ENCODE measurements at regions not wholly inside any gene's neighbourhood (a gene's known extent, or its start where the extent isn't known, plus 50 kb on each side); places are given as distances from the start of the nearest gene placed in this dataset.
A peak's percentile ranks its signal among the peaks of the same experiment; 100 is the strongest.

DNA sequence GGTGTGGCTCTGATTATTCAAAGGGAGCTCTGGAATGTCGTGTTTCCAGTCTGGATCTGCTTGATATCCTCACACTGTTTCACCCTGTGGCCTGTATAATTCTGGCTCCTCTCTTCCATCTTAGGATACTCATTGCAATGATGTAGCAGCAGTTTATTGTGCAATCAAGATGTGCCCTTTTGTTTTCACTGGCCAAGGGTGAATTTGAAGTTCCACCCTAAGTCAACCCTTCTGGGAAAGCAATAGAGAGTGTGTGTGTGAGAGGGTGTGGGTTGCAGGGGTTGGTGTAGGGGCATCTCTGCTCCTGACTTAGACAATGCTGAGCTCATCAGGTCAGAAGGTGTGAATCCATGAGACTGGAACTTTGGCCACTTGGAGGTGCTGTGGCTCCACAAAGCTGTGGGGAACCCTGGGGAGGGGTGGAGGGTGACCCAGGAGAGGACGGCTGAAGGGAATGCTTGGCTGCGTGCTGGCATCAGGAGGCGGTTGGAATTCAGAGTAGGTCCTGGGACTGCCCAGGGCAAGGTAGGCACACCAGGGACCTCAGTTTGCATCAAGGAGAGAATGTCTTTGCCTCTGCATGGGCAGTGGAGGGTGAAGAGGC is 118.0 kb upstream of the PRSS58 start:
- no peak overlapping the region for H3K4me3 Mint-ChIP-seq
- Histone ChIP-seq H3K79me2 (replicated peaks; ENCODE audit: insufficient read depth) (no peaks in the 10 kb centered on the region), H4K20me1 (replicated peaks; ENCODE audit: insufficient read depth) (no peaks in the 10 kb centered on the region), H3K4me1 (ENCODE audit: insufficient read depth) (peaks cover 14% of the 10 kb centered on the region), H3K9me2 (ENCODE audit: insufficient read depth) (no peaks in the 10 kb centered on the region), H3K4me2 (0 out of 2 replicates have a peak overlapping the region, but pooled peaks have one; percentile 37), H3F3A (replicated peaks; ENCODE audit: low read depth) (no peaks in the 10 kb centered on the region), H2AFZ (peak overlapping the region; percentile 63; the same call in 1 of the 2 replicates), H3K4me3 (no peak overlapping the region), H3K27me3 (ENCODE audit: insufficient read depth) (no peaks in the 10 kb centered on the region), H3K36me3 (ENCODE audit: insufficient read depth) (no peaks in the 10 kb centered on the region), H3K27ac (ENCODE audit: low read depth) (no peak overlapping the region)
- no peaks in the 10 kb centered on the region for H3K36me3 Mint-ChIP-seq (ENCODE audit: low read depth)
- peak overlapping the region; percentile 47 for H3K27ac Mint-ChIP-seq
- peaks cover 7% of the 10 kb centered on the region for H3K27me3 Mint-ChIP-seq (ENCODE audit: insufficient read depth, low read depth, poor library complexity)
- DNase-seq (ENCODE audit: low spot score) (peak; percentile 88), ATAC-seq (peak; percentile 98)
- H3K9me3 Mint-ChIP-seq: no peaks in the 10 kb centered on the region
- TF ChIP-seq POLR2AphosphoS5 (IDR thresholded peaks at IDR 0.05; ENCODE audit: low read depth) (no peak), ZNF331 (CRISPR knock-in tag; IDR thresholded peaks at IDR 0.05; ENCODE audit: low read depth) (no peak), EZH2phosphoT487 (IDR thresholded peaks at IDR 0.05; ENCODE audit: unreplicated experiment) (no peak), STAT1 (IDR thresholded peaks at IDR 0.05; ENCODE audit: unreplicated experiment) (no peak), CTCF (conservative IDR thresholded peaks at IDR 0.05; ENCODE audit: low read depth in 2 of 2) (peak; percentile 65 to 90), EZH2 (IDR thresholded peaks at IDR 0.05; ENCODE audit: low read depth, unreplicated experiment) (no peak), CREB1 (CRISPR knock-in tag; IDR thresholded peaks at IDR 0.05; ENCODE audit: low read depth) (no peak)
- TF ChIP-seq, protein P1, sequence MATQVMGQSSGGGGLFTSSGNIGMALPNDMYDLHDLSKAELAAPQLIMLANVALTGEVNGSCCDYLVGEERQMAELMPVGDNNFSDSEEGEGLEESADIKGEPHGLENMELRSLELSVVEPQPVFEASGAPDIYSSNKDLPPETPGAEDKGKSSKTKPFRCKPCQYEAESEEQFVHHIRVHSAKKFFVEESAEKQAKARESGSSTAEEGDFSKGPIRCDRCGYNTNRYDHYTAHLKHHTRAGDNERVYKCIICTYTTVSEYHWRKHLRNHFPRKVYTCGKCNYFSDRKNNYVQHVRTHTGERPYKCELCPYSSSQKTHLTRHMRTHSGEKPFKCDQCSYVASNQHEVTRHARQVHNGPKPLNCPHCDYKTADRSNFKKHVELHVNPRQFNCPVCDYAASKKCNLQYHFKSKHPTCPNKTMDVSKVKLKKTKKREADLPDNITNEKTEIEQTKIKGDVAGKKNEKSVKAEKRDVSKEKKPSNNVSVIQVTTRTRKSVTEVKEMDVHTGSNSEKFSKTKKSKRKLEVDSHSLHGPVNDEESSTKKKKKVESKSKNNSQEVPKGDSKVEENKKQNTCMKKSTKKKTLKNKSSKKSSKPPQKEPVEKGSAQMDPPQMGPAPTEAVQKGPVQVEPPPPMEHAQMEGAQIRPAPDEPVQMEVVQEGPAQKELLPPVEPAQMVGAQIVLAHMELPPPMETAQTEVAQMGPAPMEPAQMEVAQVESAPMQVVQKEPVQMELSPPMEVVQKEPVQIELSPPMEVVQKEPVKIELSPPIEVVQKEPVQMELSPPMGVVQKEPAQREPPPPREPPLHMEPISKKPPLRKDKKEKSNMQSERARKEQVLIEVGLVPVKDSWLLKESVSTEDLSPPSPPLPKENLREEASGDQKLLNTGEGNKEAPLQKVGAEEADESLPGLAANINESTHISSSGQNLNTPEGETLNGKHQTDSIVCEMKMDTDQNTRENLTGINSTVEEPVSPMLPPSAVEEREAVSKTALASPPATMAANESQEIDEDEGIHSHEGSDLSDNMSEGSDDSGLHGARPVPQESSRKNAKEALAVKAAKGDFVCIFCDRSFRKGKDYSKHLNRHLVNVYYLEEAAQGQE (IDR thresholded peaks at IDR 0.05; ENCODE audit: unreplicated experiment): no peak
- peaks cover 14% of the 10 kb centered on the region for H3K4me1 Mint-ChIP-seq

GRCh38 chr7:142372727-142373126 is 114.9 kb upstream of the PRSS58 start:
- Mint-ChIP-seq H3K9me3 (peaks cover 18% of the 10 kb centered on the region), H3K36me3 (ENCODE audit: low read depth) (peaks cover 17% of the 10 kb centered on the region), H3K27me3 (ENCODE audit: insufficient read depth, low read depth, poor library complexity) (peaks cover 7% of the 10 kb centered on the region), H3K4me1 (peaks cover 10% of the 10 kb centered on the region), H3K4me3 (no peak overlapping the region), H3K27ac (no peak overlapping the region)
- no peak for DNase-seq (ENCODE audit: low spot score)
- Histone ChIP-seq H3K4me3 (no peak overlapping the region), H3K79me2 (replicated peaks; ENCODE audit: insufficient read depth) (no peaks in the 10 kb centered on the region), H2AFZ (no peak overlapping the region), H3K4me2 (no peak overlapping the region), H4K20me1 (replicated peaks; ENCODE audit: insufficient read depth) (no peaks in the 10 kb centered on the region), H3K36me3 (ENCODE audit: insufficient read depth) (peaks cover 5% of the 10 kb centered on the region; the same call in 1 of the 2 replicates), H3K27me3 (ENCODE audit: insufficient read depth) (no peaks in the 10 kb centered on the region), H3K9me2 (ENCODE audit: insufficient read depth) (peaks cover 7% of the 10 kb centered on the region; the same call in 1 of the 2 replicates), H3F3A (replicated peaks; ENCODE audit: low read depth) (no peaks in the 10 kb centered on the region), H3K4me1 (ENCODE audit: insufficient read depth) (peaks cover 8% of the 10 kb centered on the region; the same call in 1 of the 2 replicates), H3K27ac (ENCODE audit: low read depth) (no peak overlapping the region)
- no peak for ATAC-seq
- TF ChIP-seq ZNF331 (CRISPR knock-in tag; IDR thresholded peaks at IDR 0.05; ENCODE audit: low read depth): no peak
- TF ChIP-seq ZNF114 (CRISPR knock-in tag; IDR thresholded peaks at IDR 0.05): no peak
- TF ChIP-seq EZH2 (IDR thresholded peaks at IDR 0.05; ENCODE audit: low read depth, unreplicated experiment): no peak
- no peak for TF ChIP-seq NANOG (IDR thresholded peaks at IDR 0.05; ENCODE audit: borderline replicate concordance)
- no peak for TF ChIP-seq CTCF (conservative IDR thresholded peaks at IDR 0.05; ENCODE audit: low read depth in 2 of 2)
- TF ChIP-seq, protein P1 (IDR thresholded peaks at IDR 0.05; ENCODE audit: unreplicated experiment): no peak

Measured in GM23338 (cell line).